ENCODE measurements at regions not wholly inside any gene's neighbourhood (a gene's known extent, or its start where the extent isn't known, plus 50 kb on each side); places are given as distances from the start of the nearest gene placed in this dataset.

DNA sequence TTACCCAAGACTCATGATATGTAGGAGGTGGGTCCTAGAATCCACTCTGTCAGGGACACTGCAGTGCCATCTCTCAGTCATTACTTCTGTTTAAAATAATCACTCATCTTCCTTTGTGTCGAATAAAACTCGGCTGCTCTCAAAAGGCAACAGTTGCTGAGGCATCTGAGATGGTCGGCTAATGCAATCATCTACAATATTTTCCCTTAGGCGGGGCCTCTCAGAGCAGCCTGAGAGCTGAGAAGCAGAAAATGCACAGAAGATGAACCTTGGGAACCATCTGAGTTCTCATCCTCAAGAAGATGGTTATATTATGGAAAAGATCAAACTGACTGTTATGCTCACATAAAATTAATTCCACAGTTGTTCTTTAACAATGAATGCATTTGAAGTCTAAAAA is 1518.2 kb upstream of the TENM4 start:
- DNase-seq (no peak), ATAC-seq (ENCODE audit: poor library complexity) (no peak)
- TF ChIP-seq, protein P1, sequence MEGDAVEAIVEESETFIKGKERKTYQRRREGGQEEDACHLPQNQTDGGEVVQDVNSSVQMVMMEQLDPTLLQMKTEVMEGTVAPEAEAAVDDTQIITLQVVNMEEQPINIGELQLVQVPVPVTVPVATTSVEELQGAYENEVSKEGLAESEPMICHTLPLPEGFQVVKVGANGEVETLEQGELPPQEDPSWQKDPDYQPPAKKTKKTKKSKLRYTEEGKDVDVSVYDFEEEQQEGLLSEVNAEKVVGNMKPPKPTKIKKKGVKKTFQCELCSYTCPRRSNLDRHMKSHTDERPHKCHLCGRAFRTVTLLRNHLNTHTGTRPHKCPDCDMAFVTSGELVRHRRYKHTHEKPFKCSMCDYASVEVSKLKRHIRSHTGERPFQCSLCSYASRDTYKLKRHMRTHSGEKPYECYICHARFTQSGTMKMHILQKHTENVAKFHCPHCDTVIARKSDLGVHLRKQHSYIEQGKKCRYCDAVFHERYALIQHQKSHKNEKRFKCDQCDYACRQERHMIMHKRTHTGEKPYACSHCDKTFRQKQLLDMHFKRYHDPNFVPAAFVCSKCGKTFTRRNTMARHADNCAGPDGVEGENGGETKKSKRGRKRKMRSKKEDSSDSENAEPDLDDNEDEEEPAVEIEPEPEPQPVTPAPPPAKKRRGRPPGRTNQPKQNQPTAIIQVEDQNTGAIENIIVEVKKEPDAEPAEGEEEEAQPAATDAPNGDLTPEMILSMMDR (IDR thresholded peaks at IDR 0.05), result no peak
- Histone ChIP-seq H3K36me3 (ENCODE audit: insufficient read depth, low read length) (no peaks in the 10 kb centered on the region), H3K27me3 (ENCODE audit: control insufficient read depth in 1 of 2, insufficient read depth in 2 of 2, low read length in 2 of 2) (no peaks in the 10 kb centered on the region), H3K27ac (ENCODE audit: low read depth in 1 of 2, low read length in 2 of 2) (no peak overlapping the region), H3K9me3 (ENCODE audit: control insufficient read depth in 1 of 2, insufficient read depth in 1 of 2, low read length in 2 of 2) (peaks cover 4 to 11% of the 10 kb centered on the region in 2 experiments), H3K4me1 (ENCODE audit: insufficient read depth, low read length) (no peaks in the 10 kb centered on the region), H3K4me3 (ENCODE audit: low read length) (no peak overlapping the region)
- no peak overlapping the region for H3K27ac Mint-ChIP-seq
- ChIA-PET POLR2A (no interaction called here), CTCF (no interaction called here)
- intact Hi-C loops (cut with DNase I, micrococcal nuclease), result no loop called here
- H3K36me3 Mint-ChIP-seq (ENCODE audit: low read depth), result no peaks in the 10 kb centered on the region
- H3K4me1 Mint-ChIP-seq (ENCODE audit: low read depth), result no peaks in the 10 kb centered on the region
- H3K4me3 Mint-ChIP-seq, result no peak overlapping the region
- H3K9me3 Mint-ChIP-seq, result peaks cover 13% of the 10 kb centered on the region
- H3K27me3 Mint-ChIP-seq, result no peaks in the 10 kb centered on the region

DNA sequence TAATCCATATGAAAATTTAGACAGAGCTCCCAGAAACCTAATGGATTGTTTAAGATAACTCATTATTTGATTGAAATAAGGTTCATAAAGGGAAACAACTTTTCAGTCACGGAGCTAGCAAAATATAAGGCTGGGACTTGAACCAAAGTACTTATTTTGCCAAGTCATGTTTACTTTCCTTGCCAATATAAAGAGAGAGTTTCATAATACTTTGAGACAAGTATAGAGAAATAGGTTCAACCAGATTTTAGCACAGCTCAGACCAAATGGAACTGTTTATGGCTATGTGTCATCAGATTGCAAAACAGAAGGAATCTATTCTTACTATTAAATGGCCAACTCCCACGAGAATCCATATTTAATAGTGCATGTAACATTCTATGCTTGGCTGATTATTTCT is 1517.5 kb upstream of the TENM4 start:
- ATAC-seq (ENCODE audit: poor library complexity), result no peak
- Histone ChIP-seq H3K4me3 (ENCODE audit: low read length) (no peak overlapping the region), H3K36me3 (ENCODE audit: insufficient read depth, low read length) (no peaks in the 10 kb centered on the region), H3K27ac (ENCODE audit: low read depth in 1 of 2, low read length in 2 of 2) (no peak overlapping the region), H3K9me3 (ENCODE audit: control insufficient read depth in 1 of 2, insufficient read depth in 1 of 2, low read length in 2 of 2) (peaks cover 4 to 10% of the 10 kb centered on the region in 2 experiments), H3K27me3 (ENCODE audit: control insufficient read depth in 1 of 2, insufficient read depth in 2 of 2, low read length in 2 of 2) (no peaks in the 10 kb centered on the region), H3K4me1 (ENCODE audit: insufficient read depth, low read length) (no peaks in the 10 kb centered on the region)
- Mint-ChIP-seq H3K9me3 (peaks cover 11% of the 10 kb centered on the region), H3K36me3 (ENCODE audit: low read depth) (no peaks in the 10 kb centered on the region), H3K4me3 (no peak overlapping the region), H3K27me3 (no peaks in the 10 kb centered on the region), H3K4me1 (ENCODE audit: low read depth) (no peaks in the 10 kb centered on the region), H3K27ac (no peak overlapping the region)
- intact Hi-C loops (cut with DNase I, micrococcal nuclease), result no loop called here
- no peak for DNase-seq
- ChIA-PET CTCF (no interaction called here), POLR2A (no interaction called here)
- TF ChIP-seq, protein P1 (IDR thresholded peaks at IDR 0.05), result no peak

DNA sequence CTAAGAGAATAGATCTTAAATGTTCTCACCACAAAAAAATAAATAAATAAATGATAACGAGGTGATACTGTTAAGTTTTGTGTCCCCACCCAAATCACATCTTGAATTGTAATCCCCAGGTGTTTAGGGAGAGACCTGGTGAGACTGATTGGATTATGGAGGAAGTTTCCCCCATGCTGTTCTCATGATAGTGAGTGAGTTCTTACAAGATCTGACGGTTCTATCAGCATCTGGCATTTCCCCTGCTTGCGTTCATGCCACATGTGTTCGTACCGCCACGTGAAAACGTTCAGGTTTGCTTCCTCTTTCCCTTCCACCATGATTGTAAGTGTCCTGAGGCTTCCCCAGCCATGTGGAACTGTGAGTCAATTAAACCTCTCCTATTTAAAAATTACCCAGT is 1514.8 kb upstream of the TENM4 start:
- H3K27ac ChIP-seq (ENCODE audit: low read depth in 1 of 2, low read length in 2 of 2), result no peak overlapping the region
- CTCF ChIA-PET, result no interaction called here
- H3K27me3 ChIP-seq (ENCODE audit: control insufficient read depth in 1 of 2, insufficient read depth in 2 of 2, low read length in 2 of 2), result no peaks in the 10 kb centered on the region
- no peak overlapping the region for H3K4me3 ChIP-seq (ENCODE audit: low read length)
- Mint-ChIP-seq H3K4me3 (no peak overlapping the region), H3K27me3 (no peaks in the 10 kb centered on the region), H3K27ac (no peak overlapping the region), H3K9me3 (peaks cover 7% of the 10 kb centered on the region), H3K4me1 (ENCODE audit: low read depth) (no peaks in the 10 kb centered on the region), H3K36me3 (ENCODE audit: low read depth) (no peaks in the 10 kb centered on the region)
- POLR2A ChIA-PET, result no interaction called here
- TF ChIP-seq, protein P1 (IDR thresholded peaks at IDR 0.05), result no peak
- DNase-seq, result no peak
- H3K9me3 ChIP-seq (ENCODE audit: control insufficient read depth in 1 of 2, insufficient read depth in 1 of 2, low read length in 2 of 2), result peaks cover 4 to 5% of the 10 kb centered on the region in 2 experiments
- no peaks in the 10 kb centered on the region for H3K36me3 ChIP-seq (ENCODE audit: insufficient read depth, low read length)
- no peak for ATAC-seq (ENCODE audit: poor library complexity)
- no peaks in the 10 kb centered on the region for H3K4me1 ChIP-seq (ENCODE audit: insufficient read depth, low read length)
- intact Hi-C loops (cut with DNase I, micrococcal nuclease), result no loop called here

Measured in CD4-positive, alpha-beta T cell (primary cell).